ENCODE measurements at regions not wholly inside any gene's neighbourhood (a gene's known extent, or its start where the extent isn't known, plus 50 kb on each side); places are given as distances from the start of the nearest gene placed in this dataset.

DNA sequence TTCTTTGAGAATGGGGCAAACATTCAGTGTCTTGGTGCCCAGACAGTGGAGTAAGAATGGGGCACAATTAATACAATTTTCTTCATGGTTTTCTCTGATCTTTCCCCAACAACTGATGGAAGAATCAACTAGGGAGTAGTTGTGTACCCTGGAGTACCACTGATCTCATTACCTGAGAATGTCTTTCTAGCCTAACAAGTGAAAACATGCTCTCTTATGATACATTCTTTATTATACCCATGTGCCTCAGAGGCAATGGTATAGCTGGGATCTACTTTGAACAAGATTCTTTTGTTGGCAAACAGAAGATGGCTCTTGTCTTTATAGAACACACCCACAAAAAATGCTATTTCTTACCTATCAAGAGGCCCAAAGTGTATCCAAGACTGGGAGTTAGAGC, 250.6 kb upstream of the CMC1 start:
- Mint-ChIP-seq H3K27me3 (no peaks in the 10 kb centered on the region), H3K36me3 (peaks cover 1% of the 10 kb centered on the region), H3K9me3 (peaks cover 5% of the 10 kb centered on the region), H3K4me3 (no peak overlapping the region), H3K27ac (no peak overlapping the region), H3K4me1 (no peaks in the 10 kb centered on the region)
- ATAC-seq (ENCODE audit: low read depth) (no peak), DNase-seq (no peak)
- POLR2A ChIA-PET: no interaction called here

DNA sequence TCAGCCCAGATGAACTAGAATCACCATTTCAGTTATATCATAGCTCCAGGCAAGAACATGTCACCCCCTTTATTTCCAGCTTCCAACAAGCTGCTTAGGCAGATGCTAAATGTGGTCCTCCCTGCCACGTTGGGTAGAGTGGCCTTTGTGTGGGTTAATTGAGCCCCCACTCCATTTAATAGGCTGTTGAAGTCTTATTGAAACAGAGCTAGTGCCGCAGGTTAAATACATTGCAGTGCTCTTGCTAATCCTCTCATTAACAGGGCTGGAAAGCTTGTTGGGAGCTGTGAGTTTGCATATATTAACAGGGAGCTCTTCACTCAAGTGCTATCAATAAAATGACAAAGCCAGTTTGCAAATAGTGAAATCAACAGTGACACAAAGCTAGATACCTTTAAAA, 248.4 kb upstream of the CMC1 start:
- no peak for DNase-seq
- POLR2A ChIA-PET: no interaction called here
- Mint-ChIP-seq H3K4me1 (no peaks in the 10 kb centered on the region), H3K27ac (no peak overlapping the region), H3K27me3 (no peaks in the 10 kb centered on the region), H3K36me3 (peaks cover 1% of the 10 kb centered on the region), H3K9me3 (peaks cover 7% of the 10 kb centered on the region), H3K4me3 (no peak overlapping the region)
- ATAC-seq (ENCODE audit: low read depth): no peak

DNA sequence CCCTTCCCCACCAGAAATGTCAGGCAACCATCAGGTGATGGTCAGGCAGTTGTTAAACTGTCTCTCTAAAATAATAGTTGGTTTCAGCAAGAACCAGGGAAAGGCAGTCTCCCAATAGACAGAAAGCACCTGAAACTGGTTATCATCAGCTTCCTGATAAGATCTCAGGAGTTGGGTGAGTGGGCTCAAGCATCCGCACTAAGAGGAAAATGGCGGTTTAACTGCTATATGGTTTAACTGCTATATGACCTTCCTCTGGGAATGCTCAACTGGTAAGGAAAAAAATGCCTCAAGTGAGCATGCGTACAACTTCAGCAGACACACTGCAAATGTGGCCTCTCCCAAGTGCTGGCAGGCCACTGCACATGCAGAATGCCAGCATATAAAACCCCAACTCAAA, 240.8 kb upstream of the CMC1 start:
- no peak overlapping the region for H3K27ac Mint-ChIP-seq
- H3K4me3 Mint-ChIP-seq: no peak overlapping the region
- peaks cover 12% of the 10 kb centered on the region for H3K9me3 Mint-ChIP-seq
- POLR2A ChIA-PET: no interaction called here
- H3K36me3 Mint-ChIP-seq: peaks cover 4% of the 10 kb centered on the region
- H3K27me3 Mint-ChIP-seq: no peaks in the 10 kb centered on the region
- H3K4me1 Mint-ChIP-seq: no peaks in the 10 kb centered on the region
- no peak for DNase-seq
- no peak for ATAC-seq (ENCODE audit: low read depth)

DNA sequence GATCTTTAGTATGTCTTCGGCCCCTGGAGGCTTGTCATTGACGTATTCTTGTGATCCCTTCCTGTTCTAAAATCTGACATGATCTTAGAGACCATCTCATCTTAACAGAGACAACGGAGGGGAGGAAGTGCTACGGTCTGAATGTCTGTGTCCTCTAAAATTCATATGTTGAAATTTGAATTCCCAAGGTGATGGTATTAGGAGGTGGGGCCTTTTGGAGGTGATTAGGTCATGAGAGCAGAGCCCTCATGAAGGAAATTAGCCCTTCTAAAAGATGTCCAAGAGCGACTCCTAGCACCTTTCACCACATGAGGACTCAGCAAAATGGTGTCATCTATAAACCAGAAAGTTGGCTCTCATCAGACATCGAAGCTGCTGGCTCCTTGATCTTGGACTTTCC, 233.2 kb upstream of the CMC1 start:
- no peak overlapping the region for H3K27ac Mint-ChIP-seq
- H3K4me1 Mint-ChIP-seq: no peaks in the 10 kb centered on the region
- ATAC-seq (ENCODE audit: low read depth): no peak
- POLR2A ChIA-PET: no interaction called here
- H3K9me3 Mint-ChIP-seq: peaks cover 4% of the 10 kb centered on the region
- no peak overlapping the region for H3K4me3 Mint-ChIP-seq
- no peaks in the 10 kb centered on the region for H3K36me3 Mint-ChIP-seq
- no peak for DNase-seq
- H3K27me3 Mint-ChIP-seq: no peaks in the 10 kb centered on the region

DNA sequence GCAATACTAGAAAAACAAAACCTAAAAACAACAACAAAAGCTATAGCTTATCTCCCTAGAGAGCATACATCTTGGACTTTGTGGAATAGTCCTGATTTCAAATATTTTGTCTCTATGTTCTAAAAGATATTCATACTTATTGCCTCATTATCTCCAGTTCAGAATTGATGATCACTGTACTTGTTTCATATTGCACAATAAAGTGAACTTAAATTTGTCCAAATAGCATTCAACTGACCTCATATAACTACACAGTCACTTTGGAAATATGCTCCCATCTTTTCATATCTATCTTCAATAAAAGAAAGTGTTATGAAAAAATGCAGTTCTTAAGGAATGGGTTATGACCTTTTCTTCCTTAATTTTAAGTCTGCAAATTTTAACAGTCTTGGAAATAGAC, 228.6 kb upstream of the CMC1 start:
- Mint-ChIP-seq H3K4me1 (no peaks in the 10 kb centered on the region), H3K27ac (no peak overlapping the region), H3K36me3 (no peaks in the 10 kb centered on the region), H3K9me3 (no peaks in the 10 kb centered on the region), H3K27me3 (no peaks in the 10 kb centered on the region), H3K4me3 (no peak overlapping the region)
- POLR2A ChIA-PET: no interaction called here
- DNase-seq (no peak), ATAC-seq (ENCODE audit: low read depth) (no peak)

DNA sequence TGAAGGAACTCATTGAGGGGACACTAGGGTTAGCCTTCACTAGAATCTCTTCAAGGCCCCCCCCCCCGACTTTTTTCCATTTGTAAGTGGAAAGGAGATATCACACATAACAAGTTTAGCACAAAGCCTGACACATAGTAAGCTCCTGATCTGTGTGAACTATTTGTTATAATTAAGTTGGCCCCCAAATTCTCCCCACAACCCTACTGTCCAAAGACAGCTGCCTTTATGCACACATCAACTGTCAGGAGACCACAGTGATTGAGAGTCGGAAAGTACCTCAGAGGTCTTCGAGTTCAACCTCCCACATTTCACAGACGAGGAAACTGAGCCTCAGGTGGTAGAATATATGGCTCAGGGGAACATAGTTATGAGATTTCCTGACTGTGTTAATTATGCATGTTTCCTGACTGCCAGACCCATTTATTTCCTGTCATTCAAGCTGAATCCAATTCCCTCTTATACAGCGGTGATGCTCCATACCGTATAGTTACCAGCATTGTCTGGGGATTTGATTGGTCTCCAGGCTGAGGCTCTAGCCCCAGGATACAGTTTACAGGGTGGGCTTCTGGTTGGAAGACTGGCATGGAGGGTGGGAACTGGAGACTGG, 227.4 kb upstream of the CMC1 start:
- Mint-ChIP-seq H3K4me3 (no peak overlapping the region), H3K36me3 (no peaks in the 10 kb centered on the region), H3K27me3 (no peaks in the 10 kb centered on the region), H3K9me3 (no peaks in the 10 kb centered on the region), H3K27ac (no peak overlapping the region), H3K4me1 (no peaks in the 10 kb centered on the region)
- POLR2A ChIA-PET: no interaction called here
- DNase-seq (no peak), ATAC-seq (ENCODE audit: low read depth) (no peak)

DNA sequence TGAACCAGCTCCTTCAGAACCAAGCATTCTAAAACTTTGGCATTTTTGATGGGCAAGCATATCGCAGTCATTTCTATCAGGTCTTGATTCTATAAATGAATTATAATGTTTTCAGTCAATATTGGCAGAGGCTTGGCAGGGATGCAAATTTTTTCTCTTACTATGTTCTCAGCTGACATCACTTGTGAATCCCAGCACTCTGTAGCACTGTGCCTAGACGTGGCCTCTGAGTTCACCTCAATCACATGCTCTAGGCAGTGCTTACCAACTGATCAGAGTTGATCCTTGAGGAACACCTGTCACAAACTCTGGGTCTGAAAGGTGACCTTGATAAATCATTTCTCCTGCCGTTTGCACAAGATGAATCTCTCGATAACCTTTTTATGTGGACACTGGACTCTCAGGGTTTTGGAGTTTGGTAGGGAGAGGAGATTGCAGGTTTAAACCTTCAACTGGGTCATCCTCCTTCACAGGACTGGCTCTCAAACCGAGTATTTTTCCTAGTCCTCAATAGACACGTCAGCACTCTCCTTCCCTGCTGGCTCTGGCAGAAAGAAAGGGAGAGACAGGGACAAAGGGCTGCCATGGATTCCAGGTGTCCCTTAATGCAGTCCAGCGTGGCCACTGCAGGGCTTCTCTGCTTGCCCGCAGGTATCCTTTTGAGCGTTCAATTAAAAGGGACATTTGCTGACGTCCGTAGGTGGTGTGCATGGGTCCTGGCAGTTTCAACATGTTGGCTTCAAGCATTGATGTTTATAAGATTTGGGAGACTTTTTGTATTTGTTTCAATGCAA, 222.3 kb upstream of the CMC1 start:
- Mint-ChIP-seq H3K9me3 (peaks cover 8% of the 10 kb centered on the region), H3K27ac (no peak overlapping the region), H3K4me1 (no peaks in the 10 kb centered on the region), H3K4me3 (no peak overlapping the region), H3K36me3 (peaks cover 2% of the 10 kb centered on the region), H3K27me3 (no peaks in the 10 kb centered on the region)
- DNase-seq (no peak), ATAC-seq (ENCODE audit: low read depth) (no peak)
- POLR2A ChIA-PET: no interaction called here

DNA sequence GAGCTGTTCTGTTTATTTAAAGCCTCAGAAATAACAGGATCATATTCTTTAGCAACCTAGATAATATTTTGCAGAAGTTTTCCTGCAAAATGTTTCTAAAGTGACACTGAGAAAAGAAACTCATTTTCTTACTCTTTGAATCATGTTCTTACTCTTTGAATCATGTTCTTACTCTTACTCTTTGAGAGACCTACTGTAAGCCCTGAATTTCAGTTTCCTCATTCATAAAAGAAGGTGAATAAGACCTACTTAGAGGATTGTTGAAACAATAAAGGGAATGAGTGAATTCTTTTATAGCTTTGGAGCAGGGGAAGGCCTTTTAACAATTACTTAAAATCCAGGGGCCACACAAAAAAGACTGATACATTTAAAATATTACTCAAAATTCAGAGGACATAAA, 221.7 kb upstream of the CMC1 start:
- Mint-ChIP-seq H3K36me3 (peaks cover 3% of the 10 kb centered on the region), H3K27ac (no peak overlapping the region), H3K4me1 (no peaks in the 10 kb centered on the region), H3K4me3 (no peak overlapping the region), H3K27me3 (no peaks in the 10 kb centered on the region), H3K9me3 (peaks cover 9% of the 10 kb centered on the region)
- no peak for DNase-seq
- POLR2A ChIA-PET: no interaction called here
- ATAC-seq (ENCODE audit: low read depth): no peak

DNA sequence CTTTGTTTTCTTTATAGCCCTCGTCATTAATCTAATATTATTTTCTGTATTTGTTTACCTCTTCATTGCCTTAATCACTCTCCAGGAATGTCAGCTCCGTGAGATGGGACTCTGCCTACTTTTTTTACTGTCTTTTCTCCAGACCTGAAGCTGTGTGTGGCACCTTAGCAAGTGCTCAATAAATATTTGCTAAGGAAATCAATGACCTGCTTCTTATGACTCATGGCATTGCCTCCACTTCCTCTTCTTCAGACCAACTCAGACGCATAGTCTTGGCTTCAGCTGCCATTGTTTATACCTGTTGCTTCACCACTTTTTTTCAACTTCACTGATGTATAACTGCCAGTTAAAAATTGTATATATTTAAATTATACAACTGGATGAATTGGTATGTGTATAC, 218.5 kb upstream of the CMC1 start:
- no peak for ATAC-seq (ENCODE audit: low read depth)

DNA sequence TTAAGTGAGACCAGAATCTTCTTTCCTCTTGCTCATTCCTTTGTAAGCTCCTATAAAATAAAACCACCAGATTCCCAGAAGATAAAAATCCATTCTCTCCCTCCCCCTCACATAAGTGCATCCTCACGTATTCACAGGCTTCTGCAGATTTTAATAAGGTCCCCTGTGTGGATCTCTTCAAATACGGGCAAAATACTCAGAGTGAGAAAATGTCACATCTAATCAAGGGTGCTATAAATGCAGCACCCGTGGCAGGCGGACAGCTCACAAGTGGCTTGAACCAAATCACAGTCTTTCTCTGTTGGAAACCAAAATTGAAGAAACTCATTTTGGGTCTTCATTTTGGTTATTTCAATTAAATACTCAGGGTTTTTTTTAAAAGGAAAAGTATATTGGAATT, 212.9 kb upstream of the CMC1 start:
- H3K4me3 Mint-ChIP-seq: no peak overlapping the region
- ATAC-seq (ENCODE audit: low read depth) (no peak), DNase-seq (no peak)
- H3K36me3 Mint-ChIP-seq: peaks cover 3% of the 10 kb centered on the region
- peaks cover 19% of the 10 kb centered on the region for H3K9me3 Mint-ChIP-seq
- H3K27ac Mint-ChIP-seq: no peak overlapping the region
- H3K27me3 Mint-ChIP-seq: no peaks in the 10 kb centered on the region
- POLR2A ChIA-PET: no interaction called here
- no peaks in the 10 kb centered on the region for H3K4me1 Mint-ChIP-seq

More for the DNA sequence above, 218.5 kb upstream of the CMC1 start:
- Mint-ChIP-seq H3K27ac (no peak overlapping the region), H3K4me1 (no peaks in the 10 kb centered on the region), H3K27me3 (no peaks in the 10 kb centered on the region), H3K4me3 (no peak overlapping the region), H3K36me3 (peaks cover 3% of the 10 kb centered on the region), H3K9me3 (peaks cover 17% of the 10 kb centered on the region)
- POLR2A ChIA-PET: no interaction called here
- no peak for DNase-seq

DNA sequence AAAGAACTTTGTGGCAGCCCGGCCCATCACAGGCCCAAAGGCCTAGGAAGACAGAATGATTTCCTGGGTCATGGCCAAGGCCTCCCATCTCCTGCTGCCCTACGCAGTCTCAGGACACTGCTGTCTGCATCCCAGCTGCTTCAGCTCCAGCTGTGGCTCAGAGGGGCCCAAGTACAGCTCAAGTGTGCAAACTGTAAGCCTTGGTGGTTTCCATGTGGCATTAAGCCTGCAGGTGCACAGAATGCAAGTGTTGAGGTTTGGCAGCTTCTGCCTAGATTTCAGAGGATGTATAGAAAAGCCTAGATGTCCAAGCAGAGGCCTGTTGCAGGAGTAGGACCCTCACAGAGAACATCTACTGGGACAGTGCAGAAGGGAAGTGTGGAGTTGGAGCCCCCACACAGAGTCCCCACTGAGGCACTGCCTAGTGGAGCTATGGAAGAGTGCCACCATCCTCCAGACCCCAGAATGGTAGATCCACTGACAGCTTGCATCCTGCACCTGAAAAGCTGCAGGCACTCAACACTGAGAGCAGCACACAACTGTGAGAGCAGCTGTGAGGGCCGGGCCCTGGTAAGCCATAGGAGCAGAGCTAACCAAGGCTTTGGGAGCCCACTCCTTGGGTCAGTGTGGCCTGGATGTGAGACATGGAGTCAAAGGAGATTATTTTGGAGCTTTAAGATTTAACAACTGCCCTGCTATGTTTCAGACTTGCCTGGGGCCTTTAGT, 208.2 kb upstream of the CMC1 start:
- H3K9me3 Mint-ChIP-seq: peaks cover 13% of the 10 kb centered on the region

DNA sequence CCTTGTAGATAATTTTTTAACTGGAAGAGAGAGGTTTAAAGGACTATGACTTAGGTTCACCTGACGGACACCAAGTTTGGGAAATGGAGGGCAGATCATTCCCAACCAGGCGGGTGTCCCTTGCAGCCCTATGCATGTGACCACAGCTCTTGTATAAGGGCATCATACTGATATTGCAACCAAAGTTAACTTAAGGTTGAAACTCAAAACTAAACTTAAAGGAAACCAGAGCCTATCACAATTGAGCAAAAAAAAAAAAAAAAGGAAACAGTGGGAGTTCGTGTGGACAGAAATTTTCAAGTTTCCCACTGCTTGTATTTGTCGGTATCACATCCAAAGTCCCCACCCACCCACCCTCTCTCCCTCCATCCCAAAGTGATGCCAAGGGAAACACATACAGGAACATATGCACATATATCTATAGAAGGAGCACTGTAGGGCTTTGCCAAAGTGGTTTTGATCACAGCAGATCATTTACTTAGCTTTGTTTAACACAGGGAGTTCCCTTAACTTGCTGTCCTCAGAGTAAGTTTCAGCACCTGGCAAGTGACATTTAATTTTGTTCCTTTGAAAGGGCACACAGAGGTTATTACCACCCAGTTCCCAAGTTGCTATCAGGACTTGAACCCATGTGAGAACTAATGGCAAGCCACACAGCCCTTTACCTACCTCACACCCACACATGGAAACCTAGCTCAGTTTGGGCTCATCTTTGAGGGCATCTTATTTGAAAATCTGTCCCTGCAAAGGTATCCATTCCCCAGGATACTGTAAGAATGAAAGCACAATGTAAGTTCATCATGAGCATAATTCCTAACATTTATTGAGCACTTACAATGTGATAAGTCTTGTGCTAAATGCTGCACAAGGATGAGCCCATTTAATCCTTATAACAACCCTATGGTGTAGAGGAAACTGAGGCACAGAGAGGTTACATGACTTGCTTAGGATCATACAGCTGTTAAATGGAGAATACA, 204.5 kb upstream of the CMC1 start:
- Mint-ChIP-seq H3K9me3 (peaks cover 15% of the 10 kb centered on the region), H3K27ac (no peak overlapping the region), H3K36me3 (peaks cover 3% of the 10 kb centered on the region), H3K4me1 (peaks cover 4% of the 10 kb centered on the region), H3K4me3 (no peak overlapping the region), H3K27me3 (no peaks in the 10 kb centered on the region)
- ATAC-seq (ENCODE audit: low read depth): no peak
- POLR2A ChIA-PET: interaction anchor here (0.6 kb wide), 1 partner anchor 1367 kb away, joined by 3 read pairs; no protein-coding TSS in a partner anchor
- DNase-seq: no peak

More for the DNA sequence above, 208.2 kb upstream of the CMC1 start:
- DNase-seq (no peak), ATAC-seq (ENCODE audit: low read depth) (no peak)
- H3K4me3 Mint-ChIP-seq: no peak overlapping the region
- peaks cover 3% of the 10 kb centered on the region for H3K36me3 Mint-ChIP-seq
- H3K4me1 Mint-ChIP-seq: peaks cover 4% of the 10 kb centered on the region
- no peaks in the 10 kb centered on the region for H3K27me3 Mint-ChIP-seq
- H3K27ac Mint-ChIP-seq: no peak overlapping the region
- POLR2A ChIA-PET: no interaction called here

DNA sequence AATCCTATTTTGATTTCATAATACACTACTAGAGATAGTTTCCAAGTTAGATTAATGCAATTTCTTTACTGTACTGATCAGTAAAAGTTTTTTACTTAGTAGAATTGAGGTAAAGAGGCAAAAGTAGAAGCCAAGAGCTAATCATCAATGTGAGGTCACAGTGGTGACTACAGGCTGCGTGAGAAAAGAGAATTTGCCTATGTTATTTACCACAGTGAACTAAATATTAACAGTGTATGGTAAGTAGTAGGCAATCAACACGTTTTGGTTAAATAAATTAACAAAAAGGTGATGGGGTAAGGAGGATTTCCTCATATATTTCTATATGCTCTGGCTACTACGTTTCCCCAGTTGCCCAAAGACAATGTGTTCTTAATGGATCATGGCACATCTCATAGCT, 202.2 kb upstream of the CMC1 start:
- Mint-ChIP-seq H3K36me3 (no peaks in the 10 kb centered on the region), H3K27me3 (no peaks in the 10 kb centered on the region), H3K4me3 (no peak overlapping the region), H3K9me3 (peaks cover 6% of the 10 kb centered on the region), H3K4me1 (peaks cover 4% of the 10 kb centered on the region), H3K27ac (no peak overlapping the region)
- POLR2A ChIA-PET: no interaction called here
- ATAC-seq (ENCODE audit: low read depth) (no peak), DNase-seq (no peak)
